CD4-positive, alpha-beta T cell treated with Interferon gamma for 1 hour (primary cell): ENCODE measurements at regions not wholly inside any gene's neighbourhood (a gene's known extent, or its start where the extent isn't known, plus 50 kb on each side); places are given as distances from the start of the nearest gene placed in this dataset.
"Not testable (repeated sequence)": the region's sequence is repeated elsewhere in the genome, so short reads cannot be mapped to it uniquely, and the experiment has no call there.

Source experiments
- DNase-seq: peaks from one replicate; pipeline ENCODE4 v3.0.0-alpha.2; 2020

- no peak for DNase-seq
These were observed 506.2 kb upstream of the SLC35B3 start for GRCh38 chr6:8941577-8941976.

GRCh38 chr6:8940356-8940755 is 505.0 kb upstream of the SLC35B3 start:
- DNase-seq, result no peak

GRCh38 chr6:8939615-8940014 is 504.3 kb upstream of the SLC35B3 start:
- DNase-seq, result no peak

GRCh38 chr6:8934318-8934717 is 499.0 kb upstream of the SLC35B3 start:
- DNase-seq, result no peak

GRCh38 chr6:8930009-8930408 is 494.7 kb upstream of the SLC35B3 start:
- no peak for DNase-seq

GRCh38 chr6:8920244-8920643 is 484.9 kb upstream of the SLC35B3 start:
- DNase-seq, result not testable (repeated sequence)

GRCh38 chr6:8918196-8918595 is 482.9 kb upstream of the SLC35B3 start:
- no peak for DNase-seq

GRCh38 chr6:8914700-8915099 is 479.4 kb upstream of the SLC35B3 start:
- DNase-seq, result no peak

- no peak for DNase-seq
These were observed 473.3 kb upstream of the SLC35B3 start for GRCh38 chr6:8908638-8909037.

GRCh38 chr6:8906699-8907098 is 471.4 kb upstream of the SLC35B3 start:
- DNase-seq, result no peak

GRCh38 chr6:8905757-8906156 is 470.4 kb upstream of the SLC35B3 start:
- DNase-seq, result no peak

- DNase-seq, result no peak
These were observed 469.4 kb upstream of the SLC35B3 start for GRCh38 chr6:8904754-8905153.

GRCh38 chr6:8900056-8900455 is 464.7 kb upstream of the SLC35B3 start:
- no peak for DNase-seq

- no peak for DNase-seq
These were observed 454.2 kb upstream of the SLC35B3 start for GRCh38 chr6:8889514-8889913.

- DNase-seq, result no peak
These were observed 453.1 kb upstream of the SLC35B3 start for GRCh38 chr6:8888468-8888867.

- no peak for DNase-seq
These were observed 446.3 kb upstream of the SLC35B3 start for GRCh38 chr6:8881663-8882062.

GRCh38 chr6:8879334-8879733 is 444.0 kb upstream of the SLC35B3 start:
- no peak for DNase-seq

GRCh38 chr6:8875986-8876385 is 440.6 kb upstream of the SLC35B3 start:
- DNase-seq, result no peak

- no peak for DNase-seq
These were observed 437.2 kb upstream of the SLC35B3 start for GRCh38 chr6:8872589-8872988.

- DNase-seq, result no peak
These were observed 430.1 kb upstream of the SLC35B3 start for GRCh38 chr6:8865451-8865850.

- DNase-seq, result no peak
These were observed 425.3 kb upstream of the SLC35B3 start for GRCh38 chr6:8860671-8861070.

GRCh38 chr6:8859501-8859900 is 424.2 kb upstream of the SLC35B3 start:
- DNase-seq, result no peak

GRCh38 chr6:8858854-8859331 is 423.5 kb upstream of the SLC35B3 start:
- no peak for DNase-seq

- no peak for DNase-seq
These were observed 421.8 kb upstream of the SLC35B3 start for GRCh38 chr6:8857160-8857559.

- no peak for DNase-seq
These were observed 420.1 kb upstream of the SLC35B3 start for GRCh38 chr6:8855411-8855810.

- DNase-seq, result no peak
These were observed 417.0 kb upstream of the SLC35B3 start for GRCh38 chr6:8852332-8852731.
